ENCODE measurements at regions not wholly inside any gene's neighbourhood (a gene's known extent, or its start where the extent isn't known, plus 50 kb on each side); places are given as distances from the start of the nearest gene placed in this dataset.

GRCh38 chr13:80040196-80040980 is 300.5 kb downstream of the SPRY2 start:
- H3K4me1 ChIP-seq: peaks cover 0 to 41% (median 26%) of the 10 kb centered on the region in 6 donors
- no peaks in the 10 kb centered on the region for H3K36me3 ChIP-seq
- no peak for DNase-seq
- peak overlapping the region in 1 of 8 donors; percentile 15 for H3K27ac ChIP-seq
- intact Hi-C loops (cut with DNase I; ENCODE audit: low total_unique reads): no loop called here
- no peak overlapping the region for H3K4me3 ChIP-seq
- no peaks in the 10 kb centered on the region for H3K9me3 ChIP-seq
- 57 to 87% (median 76%) methylated on average over 4 of the region's 4 CpGs for WGBS, 5 donors
- H3K27me3 ChIP-seq (replicated peaks in 1 of 7): no peaks in the 10 kb centered on the region
- TF ChIP-seq POLR2A (IDR thresholded peaks at IDR 0.05) (no peak), POLR2AphosphoS5 (IDR thresholded peaks at IDR 0.05) (no peak), CTCF (IDR thresholded peaks at IDR 0.05 in 8 of 11, conservative IDR thresholded peaks at IDR 0.05 in 3 of 11) (no peak)

DNA sequence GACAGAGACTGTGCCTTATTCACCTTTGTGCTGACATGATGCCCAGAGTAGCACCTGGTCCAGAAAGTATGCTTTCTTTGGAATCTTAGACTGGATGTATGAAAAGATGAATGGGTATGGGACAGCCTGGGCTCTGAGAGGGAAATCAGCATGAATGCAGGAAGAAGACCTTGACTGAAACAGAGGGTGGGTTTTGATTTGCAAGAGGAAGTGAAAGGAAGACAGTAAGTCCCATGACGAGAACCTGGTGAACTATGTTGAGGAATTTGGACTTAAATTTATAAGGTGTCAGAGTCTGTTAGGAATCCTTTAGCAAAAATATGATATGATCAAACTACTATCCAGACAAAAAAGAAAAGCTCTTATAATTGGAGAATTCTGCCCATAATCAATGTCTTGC is 301.9 kb downstream of the SPRY2 start:
- Histone ChIP-seq H3K4me1 (peaks cover 0 to 41% (median 26%) of the 10 kb centered on the region in 6 donors), H3K27ac (no peak overlapping the region), H3K27me3 (replicated peaks in 1 of 7) (no peaks in the 10 kb centered on the region), H3K9me3 (no peaks in the 10 kb centered on the region), H3K36me3 (no peaks in the 10 kb centered on the region), H3K4me3 (no peak overlapping the region)
- TF ChIP-seq POLR2A (IDR thresholded peaks at IDR 0.05): no peak
- no peak for TF ChIP-seq POLR2AphosphoS5 (IDR thresholded peaks at IDR 0.05)
- TF ChIP-seq CTCF (IDR thresholded peaks at IDR 0.05 in 8 of 11, conservative IDR thresholded peaks at IDR 0.05 in 3 of 11): no peak
- WGBS, 5 donors: 25 to 47% (median 38%) methylated on average over 1 of the region's 1 CpG
- intact Hi-C loops (cut with DNase I; ENCODE audit: low total_unique reads): no loop called here
- DNase-seq: no peak

DNA sequence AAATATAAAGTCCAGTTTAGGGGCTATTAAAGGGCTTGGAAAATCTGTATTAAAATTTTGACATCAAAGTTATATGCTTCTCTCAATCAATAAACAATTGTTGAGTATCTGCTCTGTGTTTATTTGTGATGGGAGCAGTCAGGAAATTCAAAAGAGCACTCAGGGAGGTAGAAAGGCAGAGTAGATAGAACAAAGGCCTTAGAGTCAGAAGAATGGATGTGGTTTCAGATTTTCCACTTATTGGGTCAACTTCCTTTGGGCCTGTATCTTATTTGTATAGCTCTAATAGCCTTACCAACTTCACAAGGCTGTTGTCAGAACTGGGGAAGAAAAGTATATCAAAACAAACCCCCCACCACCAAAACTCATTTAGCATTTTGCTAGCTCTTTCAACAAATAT is 302.6 kb downstream of the SPRY2 start:
- no peaks in the 10 kb centered on the region for H3K36me3 ChIP-seq
- no peak overlapping the region for H3K4me3 ChIP-seq
- H3K27me3 ChIP-seq (replicated peaks in 1 of 7): no peaks in the 10 kb centered on the region
- TF ChIP-seq POLR2A (IDR thresholded peaks at IDR 0.05): no peak
- no peak for TF ChIP-seq CTCF (IDR thresholded peaks at IDR 0.05 in 8 of 11, conservative IDR thresholded peaks at IDR 0.05 in 3 of 11)
- no peak for TF ChIP-seq POLR2AphosphoS5 (IDR thresholded peaks at IDR 0.05)
- intact Hi-C loops (cut with DNase I; ENCODE audit: low total_unique reads): no loop called here
- DNase-seq: no peak
- H3K27ac ChIP-seq: no peak overlapping the region
- peaks cover 0 to 41% (median 26%) of the 10 kb centered on the region in 6 donors for H3K4me1 ChIP-seq
- no peaks in the 10 kb centered on the region for H3K9me3 ChIP-seq

- intact Hi-C loops (cut with DNase I; ENCODE audit: low total_unique reads): no loop called here
- WGBS, 5 donors: 79 to 93% (median 81%) methylated on average over 2 of the region's 2 CpGs
- TF ChIP-seq POLR2A (IDR thresholded peaks at IDR 0.05): no peak
- TF ChIP-seq CTCF (IDR thresholded peaks at IDR 0.05 in 8 of 11, conservative IDR thresholded peaks at IDR 0.05 in 3 of 11): no peak
- no peak for TF ChIP-seq POLR2AphosphoS5 (IDR thresholded peaks at IDR 0.05)
These were observed 303.4 kb downstream of the SPRY2 start for GRCh38 chr13:80037505-80037888.

More at GRCh38 chr13:80037505-80037888, 303.4 kb downstream of the SPRY2 start:
- H3K4me3 ChIP-seq: no peak overlapping the region
- H3K27ac ChIP-seq: peak overlapping the region in 3 of 8 donors; percentile 43 to 71 (median 68)
- peaks cover 0 to 41% (median 26%) of the 10 kb centered on the region in 6 donors for H3K4me1 ChIP-seq
- H3K27me3 ChIP-seq (replicated peaks in 1 of 7): no peaks in the 10 kb centered on the region
- no peaks in the 10 kb centered on the region for H3K36me3 ChIP-seq
- DNase-seq: no peak
- no peaks in the 10 kb centered on the region for H3K9me3 ChIP-seq

Measured in spleen (tissue), 11 donors.